Tibial nerve (tissue), 4 donors: ENCODE measurements at regions not wholly inside any gene's neighbourhood (a gene's known extent, or its start where the extent isn't known, plus 50 kb on each side); places are given as distances from the start of the nearest gene placed in this dataset.

Source experiments
- EP300 ChIP-seq, 2 donors: sonication (generic); formaldehyde crosslinking; IDR thresholded peaks; one replicate each; pipeline ENCODE4 v1.6.1; 2017; ENCODE audit warnings: antibody characterized with exemption in 2 of 2, mild to moderate bottlenecking in 1 of 2
- POLR2A ChIP-seq, 2 donors: fragments of 450-650 bp; IDR thresholded peaks; one replicate each; pipeline ENCODE4 v1.6.1; 2017; ENCODE audit warnings: antibody characterized with exemption in 2 of 2, mild to moderate bottlenecking in 2 of 2, moderate library complexity in 2 of 2
- TF ChIP-seq, protein P1 (sequence below), 5 experiments: fragments of 200-600 bp in 3 of 5; fragments of 450-650 bp in 2 of 5; sonication (generic) in 3 of 5; IDR thresholded peaks; one replicate each; pipeline ENCODE4 v1.5.1; 2016 to 2019; ENCODE audit warnings: antibody characterized with exemption in 5 of 5, mild to moderate bottlenecking in 3 of 5, moderate library complexity in 2 of 5

DNA sequence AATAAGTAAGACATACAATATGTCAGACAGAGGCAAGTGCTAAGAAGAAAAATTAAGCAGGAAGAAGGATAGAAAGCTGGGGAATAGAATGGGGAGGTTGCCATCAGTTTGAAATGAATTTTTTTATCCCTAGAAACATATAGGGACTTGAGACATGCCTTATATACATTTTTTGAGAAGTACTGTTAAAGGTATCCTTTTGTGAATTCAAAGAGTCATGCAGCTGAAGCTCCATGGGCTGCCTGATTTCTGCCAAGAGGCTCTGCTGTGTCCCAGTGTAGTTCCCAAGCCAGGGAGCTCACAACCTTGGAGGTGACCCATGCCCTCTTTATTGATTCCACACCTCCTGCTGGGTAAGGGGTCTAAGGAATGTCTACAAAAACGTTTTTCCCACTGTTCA is 564.6 kb upstream of the DIPK2B start:
- TF ChIP-seq, protein P1, sequence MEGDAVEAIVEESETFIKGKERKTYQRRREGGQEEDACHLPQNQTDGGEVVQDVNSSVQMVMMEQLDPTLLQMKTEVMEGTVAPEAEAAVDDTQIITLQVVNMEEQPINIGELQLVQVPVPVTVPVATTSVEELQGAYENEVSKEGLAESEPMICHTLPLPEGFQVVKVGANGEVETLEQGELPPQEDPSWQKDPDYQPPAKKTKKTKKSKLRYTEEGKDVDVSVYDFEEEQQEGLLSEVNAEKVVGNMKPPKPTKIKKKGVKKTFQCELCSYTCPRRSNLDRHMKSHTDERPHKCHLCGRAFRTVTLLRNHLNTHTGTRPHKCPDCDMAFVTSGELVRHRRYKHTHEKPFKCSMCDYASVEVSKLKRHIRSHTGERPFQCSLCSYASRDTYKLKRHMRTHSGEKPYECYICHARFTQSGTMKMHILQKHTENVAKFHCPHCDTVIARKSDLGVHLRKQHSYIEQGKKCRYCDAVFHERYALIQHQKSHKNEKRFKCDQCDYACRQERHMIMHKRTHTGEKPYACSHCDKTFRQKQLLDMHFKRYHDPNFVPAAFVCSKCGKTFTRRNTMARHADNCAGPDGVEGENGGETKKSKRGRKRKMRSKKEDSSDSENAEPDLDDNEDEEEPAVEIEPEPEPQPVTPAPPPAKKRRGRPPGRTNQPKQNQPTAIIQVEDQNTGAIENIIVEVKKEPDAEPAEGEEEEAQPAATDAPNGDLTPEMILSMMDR (IDR thresholded peaks at IDR 0.05), result no peak
- TF ChIP-seq EP300 (IDR thresholded peaks at IDR 0.05) (no peak), POLR2A (IDR thresholded peaks at IDR 0.05) (no peak)
